Right lobe of liver (tissue), 4 donors: ENCODE measurements at regions not wholly inside any gene's neighbourhood (a gene's known extent, or its start where the extent isn't known, plus 50 kb on each side); places are given as distances from the start of the nearest gene placed in this dataset.

ENCODE experiments used
- POLR2A ChIP-seq: fragments of 450-650 bp; IDR thresholded peaks from one replicate; pipeline ENCODE4 v1.6.1; 2017; ENCODE audit warnings: antibody characterized with exemption, mild to moderate bottlenecking
- TF ChIP-seq, protein P1 (sequence below), 4 donors: fragments of 200-600 bp in 3 of 4; fragments of 450-650 bp in 1 of 4; IDR thresholded peaks; one replicate each; pipeline versions ENCODE4 v1.5.1 to v1.8.0; 2016 to 2022; ENCODE audit warnings: antibody characterized with exemption in 4 of 4, mild to moderate bottlenecking in 2 of 4
- donor health status: DM: no; HTN: no; CAD: no.
- donor health status: DM: no; HTN: no; CAD: no.
- donor health status: DM: no; HTN: yes; CAD: no.

DNA sequence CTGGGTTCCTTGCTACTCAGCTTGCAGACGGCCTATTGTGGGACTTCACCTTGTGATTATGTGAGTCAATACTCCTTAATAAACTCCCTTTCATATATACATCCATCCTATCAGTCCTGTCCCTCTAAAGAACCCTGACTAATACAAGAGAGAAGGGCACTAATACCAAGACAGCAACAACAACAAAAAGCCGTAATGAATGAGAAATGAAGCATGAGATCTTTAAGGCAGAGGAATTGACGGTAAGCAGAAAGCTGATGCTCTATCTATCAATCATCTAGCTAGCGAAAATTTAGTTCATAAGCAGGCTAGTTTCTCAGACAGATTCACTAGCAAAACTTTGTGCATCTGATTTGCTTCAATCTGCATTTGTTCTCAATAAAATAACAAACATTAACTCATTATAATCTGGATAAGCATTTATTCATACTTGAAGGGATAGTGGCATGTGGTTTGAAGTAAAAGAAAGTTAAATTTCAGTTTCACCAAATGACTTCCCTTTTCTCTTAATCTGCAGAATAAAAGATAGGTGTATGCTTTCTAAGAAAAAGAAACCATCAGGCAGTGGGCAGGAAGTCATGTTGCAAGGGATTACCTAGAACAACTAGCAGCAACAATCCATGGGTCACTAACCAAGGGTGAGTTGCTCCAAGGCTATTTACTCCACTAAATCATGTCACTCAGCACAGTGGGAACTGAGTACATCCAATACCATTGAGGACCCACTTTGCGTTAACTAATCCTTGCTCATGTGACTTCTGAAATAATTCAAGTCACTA is 376.5 kb downstream of the TMEM182 start:
- TF ChIP-seq, protein P1, sequence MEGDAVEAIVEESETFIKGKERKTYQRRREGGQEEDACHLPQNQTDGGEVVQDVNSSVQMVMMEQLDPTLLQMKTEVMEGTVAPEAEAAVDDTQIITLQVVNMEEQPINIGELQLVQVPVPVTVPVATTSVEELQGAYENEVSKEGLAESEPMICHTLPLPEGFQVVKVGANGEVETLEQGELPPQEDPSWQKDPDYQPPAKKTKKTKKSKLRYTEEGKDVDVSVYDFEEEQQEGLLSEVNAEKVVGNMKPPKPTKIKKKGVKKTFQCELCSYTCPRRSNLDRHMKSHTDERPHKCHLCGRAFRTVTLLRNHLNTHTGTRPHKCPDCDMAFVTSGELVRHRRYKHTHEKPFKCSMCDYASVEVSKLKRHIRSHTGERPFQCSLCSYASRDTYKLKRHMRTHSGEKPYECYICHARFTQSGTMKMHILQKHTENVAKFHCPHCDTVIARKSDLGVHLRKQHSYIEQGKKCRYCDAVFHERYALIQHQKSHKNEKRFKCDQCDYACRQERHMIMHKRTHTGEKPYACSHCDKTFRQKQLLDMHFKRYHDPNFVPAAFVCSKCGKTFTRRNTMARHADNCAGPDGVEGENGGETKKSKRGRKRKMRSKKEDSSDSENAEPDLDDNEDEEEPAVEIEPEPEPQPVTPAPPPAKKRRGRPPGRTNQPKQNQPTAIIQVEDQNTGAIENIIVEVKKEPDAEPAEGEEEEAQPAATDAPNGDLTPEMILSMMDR (IDR thresholded peaks at IDR 0.05) = no peak
- no peak for TF ChIP-seq POLR2A
